ENCODE measurements at regions not wholly inside any gene's neighbourhood (a gene's known extent, or its start where the extent isn't known, plus 50 kb on each side); places are given as distances from the start of the nearest gene placed in this dataset.

- TF ChIP-seq ZNF280B (CRISPR knock-in tag; IDR thresholded peaks at IDR 0.05; ENCODE audit: borderline replicate concordance) (no peak), FOSL1 (CRISPR knock-in tag; IDR thresholded peaks at IDR 0.05; ENCODE audit: borderline replicate concordance) (no peak), AGO2 (optimal IDR thresholded peaks at IDR 0.05; ENCODE audit: low read depth, low read length) (no peak), NCOA2 (CRISPR knock-in tag; IDR thresholded peaks at IDR 0.05) (no peak), DR1 (CRISPR knock-in tag; IDR thresholded peaks at IDR 0.05) (no peak), SRSF9 (IDR thresholded peaks at IDR 0.05; ENCODE audit: borderline replicate concordance, insufficient read depth, low read depth, low read length, poor library complexity, severe bottlenecking) (no peak), ZNF775 (CRISPR knock-in tag; IDR thresholded peaks at IDR 0.05; ENCODE audit: borderline replicate concordance) (no peak), CHCHD3 (CRISPR knock-in tag; IDR thresholded peaks at IDR 0.05) (no peak), BATF2 (CRISPR knock-in tag; IDR thresholded peaks at IDR 0.05) (no peak), CHD4 (IDR thresholded peaks at IDR 0.05; ENCODE audit: borderline replicate concordance, low read length) (no peak), ZSCAN31 (CRISPR knock-in tag; IDR thresholded peaks at IDR 0.05; ENCODE audit: low read depth) (no peak), ZNF574 (CRISPR knock-in tag; IDR thresholded peaks at IDR 0.05) (no peak)
These were observed 302.2 kb downstream of the QKI start (continued) for GRCh38 chr6:163716690-163717089.

Data from HepG2 (cell line).